ENCODE measurements at regions not wholly inside any gene's neighbourhood (a gene's known extent, or its start where the extent isn't known, plus 50 kb on each side); places are given as distances from the start of the nearest gene placed in this dataset.

DNA sequence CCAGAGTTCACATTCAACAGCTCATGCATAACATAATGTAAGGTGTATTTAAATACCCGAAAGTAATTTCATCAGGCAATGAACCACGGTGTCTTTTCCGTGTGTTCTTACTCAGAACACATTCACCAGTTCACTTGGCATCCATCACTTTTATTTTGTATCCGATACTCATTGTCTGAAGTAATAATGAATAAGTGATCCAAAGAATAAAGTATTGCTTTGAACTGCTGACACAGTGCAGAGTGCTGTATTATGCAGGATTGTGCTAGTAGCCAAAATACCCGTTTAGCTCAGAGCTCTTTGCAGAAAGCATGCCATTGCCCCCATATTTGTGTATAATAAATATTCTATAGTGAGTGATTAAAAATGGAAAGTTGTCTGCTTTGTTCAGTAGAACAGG, 460.9 kb upstream of the KCNMB2 start:
- TF ChIP-seq, protein P1, sequence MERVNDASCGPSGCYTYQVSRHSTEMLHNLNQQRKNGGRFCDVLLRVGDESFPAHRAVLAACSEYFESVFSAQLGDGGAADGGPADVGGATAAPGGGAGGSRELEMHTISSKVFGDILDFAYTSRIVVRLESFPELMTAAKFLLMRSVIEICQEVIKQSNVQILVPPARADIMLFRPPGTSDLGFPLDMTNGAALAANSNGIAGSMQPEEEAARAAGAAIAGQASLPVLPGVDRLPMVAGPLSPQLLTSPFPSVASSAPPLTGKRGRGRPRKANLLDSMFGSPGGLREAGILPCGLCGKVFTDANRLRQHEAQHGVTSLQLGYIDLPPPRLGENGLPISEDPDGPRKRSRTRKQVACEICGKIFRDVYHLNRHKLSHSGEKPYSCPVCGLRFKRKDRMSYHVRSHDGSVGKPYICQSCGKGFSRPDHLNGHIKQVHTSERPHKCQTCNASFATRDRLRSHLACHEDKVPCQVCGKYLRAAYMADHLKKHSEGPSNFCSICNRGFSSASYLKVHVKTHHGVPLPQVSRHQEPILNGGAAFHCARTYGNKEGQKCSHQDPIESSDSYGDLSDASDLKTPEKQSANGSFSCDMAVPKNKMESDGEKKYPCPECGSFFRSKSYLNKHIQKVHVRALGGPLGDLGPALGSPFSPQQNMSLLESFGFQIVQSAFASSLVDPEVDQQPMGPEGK (CRISPR knock-in tag; IDR thresholded peaks at IDR 0.05; ENCODE audit: borderline replicate concordance), result no peak
- TF ChIP-seq ZC3H10 (CRISPR knock-in tag; IDR thresholded peaks at IDR 0.05), result no peak
- no peak for TF ChIP-seq TCF4 (CRISPR knock-in tag; IDR thresholded peaks at IDR 0.05; ENCODE audit: borderline replicate concordance)
- TF ChIP-seq ARNTL (CRISPR knock-in tag; IDR thresholded peaks at IDR 0.05; ENCODE audit: borderline replicate concordance, low read depth), result no peak
- no peak for TF ChIP-seq OSR1 (CRISPR knock-in tag; IDR thresholded peaks at IDR 0.05)
- TF ChIP-seq BACH2 (CRISPR knock-in tag; IDR thresholded peaks at IDR 0.05; ENCODE audit: borderline replicate concordance), result no peak
- no peak for TF ChIP-seq ZNF70 (CRISPR knock-in tag; IDR thresholded peaks at IDR 0.05)
- TF ChIP-seq CSDC2 (CRISPR knock-in tag; IDR thresholded peaks at IDR 0.05), result no peak
- no peak for TF ChIP-seq ESRRG (CRISPR knock-in tag; IDR thresholded peaks at IDR 0.05)
- no peak for ATAC-seq

GRCh38 chr3:178078953-178079352, 457.3 kb upstream of the KCNMB2 start:
- peak; percentile 61 for ATAC-seq
- TF ChIP-seq POU6F1 (CRISPR knock-in tag; IDR thresholded peaks at IDR 0.05; ENCODE audit: borderline replicate concordance, low read depth) (no peak), ZNF70 (CRISPR knock-in tag; IDR thresholded peaks at IDR 0.05) (no peak), PPARA (CRISPR knock-in tag; IDR thresholded peaks at IDR 0.05; ENCODE audit: borderline replicate concordance) (no peak), OSR1 (CRISPR knock-in tag; IDR thresholded peaks at IDR 0.05) (no peak), BACH2 (CRISPR knock-in tag; IDR thresholded peaks at IDR 0.05; ENCODE audit: borderline replicate concordance) (no peak), ARNTL (CRISPR knock-in tag; IDR thresholded peaks at IDR 0.05; ENCODE audit: borderline replicate concordance, low read depth) (no peak), ZC3H10 (CRISPR knock-in tag; IDR thresholded peaks at IDR 0.05) (no peak), CSDC2 (CRISPR knock-in tag; IDR thresholded peaks at IDR 0.05) (no peak), RARB (CRISPR knock-in tag; IDR thresholded peaks at IDR 0.05) (no peak), SNAI2 (CRISPR knock-in tag; IDR thresholded peaks at IDR 0.05) (no peak), ZFP3 (CRISPR knock-in tag; IDR thresholded peaks at IDR 0.05) (no peak), ESRRG (CRISPR knock-in tag; IDR thresholded peaks at IDR 0.05) (no peak), ZNF8 (CRISPR knock-in tag; IDR thresholded peaks at IDR 0.05) (no peak)
- TF ChIP-seq, protein P2, sequence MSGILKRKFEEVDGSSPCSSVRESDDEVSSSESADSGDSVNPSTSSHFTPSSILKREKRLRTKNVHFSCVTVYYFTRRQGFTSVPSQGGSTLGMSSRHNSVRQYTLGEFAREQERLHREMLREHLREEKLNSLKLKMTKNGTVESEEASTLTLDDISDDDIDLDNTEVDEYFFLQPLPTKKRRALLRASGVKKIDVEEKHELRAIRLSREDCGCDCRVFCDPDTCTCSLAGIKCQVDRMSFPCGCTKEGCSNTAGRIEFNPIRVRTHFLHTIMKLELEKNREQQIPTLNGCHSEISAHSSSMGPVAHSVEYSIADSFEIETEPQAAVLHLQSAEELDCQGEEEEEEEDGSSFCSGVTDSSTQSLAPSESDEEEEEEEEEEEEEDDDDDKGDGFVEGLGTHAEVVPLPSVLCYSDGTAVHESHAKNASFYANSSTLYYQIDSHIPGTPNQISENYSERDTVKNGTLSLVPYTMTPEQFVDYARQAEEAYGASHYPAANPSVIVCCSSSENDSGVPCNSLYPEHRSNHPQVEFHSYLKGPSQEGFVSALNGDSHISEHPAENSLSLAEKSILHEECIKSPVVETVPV (CRISPR knock-in tag; IDR thresholded peaks at IDR 0.05), result no peak
- TF ChIP-seq, protein P3, sequence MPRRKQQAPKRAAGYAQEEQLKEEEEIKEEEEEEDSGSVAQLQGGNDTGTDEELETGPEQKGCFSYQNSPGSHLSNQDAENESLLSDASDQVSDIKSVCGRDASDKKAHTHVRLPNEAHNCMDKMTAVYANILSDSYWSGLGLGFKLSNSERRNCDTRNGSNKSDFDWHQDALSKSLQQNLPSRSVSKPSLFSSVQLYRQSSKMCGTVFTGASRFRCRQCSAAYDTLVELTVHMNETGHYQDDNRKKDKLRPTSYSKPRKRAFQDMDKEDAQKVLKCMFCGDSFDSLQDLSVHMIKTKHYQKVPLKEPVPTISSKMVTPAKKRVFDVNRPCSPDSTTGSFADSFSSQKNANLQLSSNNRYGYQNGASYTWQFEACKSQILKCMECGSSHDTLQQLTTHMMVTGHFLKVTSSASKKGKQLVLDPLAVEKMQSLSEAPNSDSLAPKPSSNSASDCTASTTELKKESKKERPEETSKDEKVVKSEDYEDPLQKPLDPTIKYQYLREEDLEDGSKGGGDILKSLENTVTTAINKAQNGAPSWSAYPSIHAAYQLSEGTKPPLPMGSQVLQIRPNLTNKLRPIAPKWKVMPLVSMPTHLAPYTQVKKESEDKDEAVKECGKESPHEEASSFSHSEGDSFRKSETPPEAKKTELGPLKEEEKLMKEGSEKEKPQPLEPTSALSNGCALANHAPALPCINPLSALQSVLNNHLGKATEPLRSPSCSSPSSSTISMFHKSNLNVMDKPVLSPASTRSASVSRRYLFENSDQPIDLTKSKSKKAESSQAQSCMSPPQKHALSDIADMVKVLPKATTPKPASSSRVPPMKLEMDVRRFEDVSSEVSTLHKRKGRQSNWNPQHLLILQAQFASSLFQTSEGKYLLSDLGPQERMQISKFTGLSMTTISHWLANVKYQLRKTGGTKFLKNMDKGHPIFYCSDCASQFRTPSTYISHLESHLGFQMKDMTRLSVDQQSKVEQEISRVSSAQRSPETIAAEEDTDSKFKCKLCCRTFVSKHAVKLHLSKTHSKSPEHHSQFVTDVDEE (CRISPR knock-in tag; IDR thresholded peaks at IDR 0.05), result no peak
- TF ChIP-seq, protein P4, sequence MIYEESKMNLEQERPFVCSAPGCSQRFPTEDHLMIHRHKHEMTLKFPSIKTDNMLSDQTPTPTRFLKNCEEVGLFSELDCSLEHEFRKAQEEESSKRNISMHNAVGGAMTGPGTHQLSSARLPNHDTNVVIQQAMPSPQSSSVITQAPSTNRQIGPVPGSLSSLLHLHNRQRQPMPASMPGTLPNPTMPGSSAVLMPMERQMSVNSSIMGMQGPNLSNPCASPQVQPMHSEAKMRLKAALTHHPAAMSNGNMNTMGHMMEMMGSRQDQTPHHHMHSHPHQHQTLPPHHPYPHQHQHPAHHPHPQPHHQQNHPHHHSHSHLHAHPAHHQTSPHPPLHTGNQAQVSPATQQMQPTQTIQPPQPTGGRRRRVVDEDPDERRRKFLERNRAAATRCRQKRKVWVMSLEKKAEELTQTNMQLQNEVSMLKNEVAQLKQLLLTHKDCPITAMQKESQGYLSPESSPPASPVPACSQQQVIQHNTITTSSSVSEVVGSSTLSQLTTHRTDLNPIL (CRISPR knock-in tag; IDR thresholded peaks at IDR 0.05; ENCODE audit: low read depth), result no peak
- TF ChIP-seq, protein P1 (CRISPR knock-in tag; IDR thresholded peaks at IDR 0.05; ENCODE audit: borderline replicate concordance), result no peak

GRCh38 chr3:178079966-178080365, 456.3 kb upstream of the KCNMB2 start:
- ATAC-seq, result no peak
- TF ChIP-seq OSR1 (CRISPR knock-in tag; IDR thresholded peaks at IDR 0.05) (no peak), ISL1 (CRISPR knock-in tag; IDR thresholded peaks at IDR 0.05) (no peak), BACH2 (CRISPR knock-in tag; IDR thresholded peaks at IDR 0.05; ENCODE audit: borderline replicate concordance) (no peak), ZFP3 (CRISPR knock-in tag; IDR thresholded peaks at IDR 0.05) (no peak), TOX (CRISPR knock-in tag; IDR thresholded peaks at IDR 0.05; ENCODE audit: borderline replicate concordance) (no peak), ZFP30 (CRISPR knock-in tag; IDR thresholded peaks at IDR 0.05) (no peak), PPARA (CRISPR knock-in tag; IDR thresholded peaks at IDR 0.05; ENCODE audit: borderline replicate concordance) (no peak), ZC3H10 (CRISPR knock-in tag; IDR thresholded peaks at IDR 0.05) (no peak), RARB (CRISPR knock-in tag; IDR thresholded peaks at IDR 0.05) (no peak)
- TF ChIP-seq, protein P3 (CRISPR knock-in tag; IDR thresholded peaks at IDR 0.05), result no peak
- TF ChIP-seq, protein P4 (CRISPR knock-in tag; IDR thresholded peaks at IDR 0.05; ENCODE audit: low read depth), result no peak

Measured in SK-N-SH treated with all-trans-retinoic acid at 6 μM for 48 hours (cell line).